NCI-H526 (cell line): ENCODE measurements at regions not wholly inside any gene's neighbourhood (a gene's known extent, or its start where the extent isn't known, plus 50 kb on each side); places are given as distances from the start of the nearest gene placed in this dataset.
"Not testable (repeated sequence)": the region's sequence is repeated elsewhere in the genome, so short reads cannot be mapped to it uniquely, and the experiment has no call there.

Experiments
- DNase-seq, 2 experiments: peaks; one replicate each; lab custom pipeline; 2025; lab: John Stamatoyannopoulos, UW

DNA sequence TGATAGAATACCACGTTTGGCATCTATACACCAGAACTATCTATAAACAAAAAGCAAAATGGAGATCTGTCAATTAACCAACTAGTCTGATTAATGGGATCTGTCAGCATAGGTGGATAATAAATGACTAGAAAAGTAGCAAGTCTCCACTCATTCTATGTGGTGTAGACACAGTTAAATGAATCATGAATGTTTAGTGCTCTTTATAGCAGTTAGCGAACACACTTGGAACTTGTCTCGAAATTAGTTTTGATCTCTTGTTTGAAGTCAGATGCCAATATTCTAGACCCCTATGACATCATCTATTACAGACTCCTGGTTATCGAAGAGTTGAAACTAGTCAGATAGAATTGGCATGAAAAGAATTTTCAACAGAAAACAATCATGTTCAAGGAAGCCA lies 259.7 kb downstream of the AHR start:
- no peak for DNase-seq

DNA sequence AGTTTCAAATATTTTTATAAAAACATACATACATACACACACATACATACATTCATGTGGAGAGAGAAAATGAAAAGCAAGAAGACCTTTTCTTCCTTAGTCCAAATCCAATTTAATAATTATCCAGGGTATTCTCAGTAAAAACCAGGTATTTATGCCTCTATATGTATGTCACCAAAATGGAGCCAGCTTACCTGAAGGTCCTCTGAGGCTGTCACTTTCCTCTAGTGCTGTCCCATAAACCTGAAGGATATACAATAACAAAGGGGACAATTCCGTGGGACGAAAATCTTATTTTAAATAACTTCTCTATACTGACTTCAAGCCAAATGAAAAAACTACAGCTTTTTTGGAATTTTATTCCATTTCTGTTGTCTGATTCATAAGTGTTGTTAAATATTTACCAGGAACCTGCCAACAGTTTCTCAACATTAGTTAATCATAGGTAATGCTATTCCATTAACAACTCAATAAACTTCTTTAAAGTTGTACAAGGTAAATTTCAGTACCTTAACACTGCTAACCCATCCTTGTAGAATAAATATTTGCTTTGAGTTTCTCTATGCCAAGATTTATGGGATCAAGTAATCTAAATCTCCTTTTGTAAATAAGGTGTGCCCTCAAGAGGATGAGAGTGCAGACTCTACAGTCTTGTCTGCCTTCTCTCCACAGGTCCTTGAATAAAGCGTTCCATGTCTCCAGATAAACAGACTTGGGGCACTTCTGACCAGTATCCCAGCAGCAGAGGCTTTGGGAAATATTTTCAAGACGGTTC lies 260.3 kb downstream of the AHR start:
- DNase-seq = no peak

DNA sequence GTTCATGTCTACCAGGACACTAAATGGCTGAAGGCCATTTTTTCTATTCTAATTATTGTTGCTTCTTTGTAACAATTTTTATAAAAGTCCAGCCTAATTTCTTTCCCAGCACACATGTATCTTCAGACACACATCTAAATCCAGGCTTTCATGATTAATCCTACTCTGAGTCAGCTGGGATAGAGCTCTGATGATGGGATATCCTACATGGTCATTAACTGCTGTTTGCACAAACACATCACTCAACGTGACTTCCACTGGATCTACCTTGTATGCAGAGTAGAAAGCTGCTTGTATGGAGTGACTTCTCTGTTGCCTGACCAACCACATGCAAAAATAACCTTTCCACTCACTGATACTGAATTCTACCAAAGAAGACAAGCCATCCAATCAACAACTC lies 260.9 kb downstream of the AHR start:
- DNase-seq = no peak

DNA sequence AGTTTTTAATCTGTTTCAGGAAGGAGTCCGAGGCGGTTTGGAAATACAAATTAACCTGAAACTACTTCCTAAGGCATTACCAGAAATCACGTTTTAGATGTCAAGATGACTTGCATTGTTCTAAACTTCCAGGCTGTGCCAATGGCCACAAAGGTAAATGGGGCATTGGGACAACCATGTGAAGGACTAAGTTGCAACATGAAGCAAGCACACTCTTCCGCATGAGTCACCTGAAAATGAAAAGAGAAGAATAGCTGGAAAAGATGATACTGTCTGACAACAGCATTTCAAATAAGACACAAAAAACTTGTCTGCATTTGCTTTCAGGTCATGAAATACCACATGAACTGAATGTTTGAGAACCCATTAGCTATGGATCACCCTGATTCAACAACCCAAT lies 262.1 kb downstream of the AHR start:
- no peak for DNase-seq

- DNase-seq = no peak
Observed at GRCh38 chr7:17560966-17561365, 262.5 kb downstream of the AHR start.

DNA sequence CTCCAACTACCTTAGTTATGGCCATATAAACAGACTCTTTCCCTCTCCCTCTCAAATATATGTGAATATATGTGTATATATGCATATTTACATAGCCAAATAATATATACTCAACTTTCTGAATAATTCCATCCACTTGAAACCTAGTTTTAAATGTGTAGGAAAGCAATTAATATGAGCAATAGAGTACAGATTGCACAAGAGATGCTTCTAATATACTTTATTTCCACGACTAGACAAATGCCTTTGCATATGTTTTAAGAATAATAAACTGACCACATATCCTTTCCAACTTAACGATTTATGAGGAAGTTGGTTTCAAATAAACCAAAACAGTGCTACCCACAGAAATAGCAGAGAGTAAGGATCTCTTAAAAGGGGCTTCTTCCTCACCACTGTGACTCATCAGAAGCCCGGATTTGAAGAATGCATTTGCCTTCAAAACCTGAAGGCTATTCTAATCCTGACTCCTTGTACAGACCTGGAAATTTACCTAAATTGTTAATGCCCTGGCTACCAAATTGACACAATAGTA lies 266.3 kb downstream of the AHR start:
- no peak for DNase-seq

DNA sequence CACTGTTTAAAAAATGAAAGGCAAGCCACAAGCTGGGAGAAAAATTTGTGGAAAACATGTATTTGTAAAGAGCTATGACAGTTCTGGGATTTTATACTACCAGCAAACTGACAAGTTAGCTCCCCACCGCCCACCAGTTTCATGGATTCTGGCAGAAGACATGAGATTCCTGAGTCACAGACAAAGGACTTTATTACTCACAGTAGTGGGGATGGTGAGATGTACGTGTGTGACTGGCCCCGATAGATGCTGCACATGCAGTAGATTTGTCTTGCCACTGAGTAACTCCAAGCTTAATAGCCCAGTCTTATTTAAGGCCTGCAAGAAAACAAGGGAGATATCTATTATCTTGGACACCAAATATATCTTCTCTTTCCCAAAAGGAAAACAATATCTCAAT lies 281.7 kb downstream of the AHR start:
- no peak for DNase-seq

DNA sequence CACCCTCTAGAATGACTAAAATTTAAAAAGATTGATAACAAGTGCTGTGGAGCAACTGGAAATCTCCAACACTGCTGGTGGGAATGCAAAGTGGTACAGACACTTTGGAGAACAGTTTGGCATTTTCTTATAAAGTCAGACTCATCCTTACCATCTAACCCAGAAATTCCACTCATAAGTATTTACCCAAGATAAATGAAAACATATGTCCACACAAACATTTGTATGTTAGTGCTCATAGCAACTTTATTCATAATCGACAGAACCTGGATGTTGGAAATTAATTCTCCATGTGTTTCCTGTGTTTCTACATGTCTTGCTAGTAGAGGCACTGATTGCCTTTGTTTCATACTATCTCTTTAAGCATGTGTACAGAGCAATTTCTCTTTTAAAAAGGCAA lies 282.4 kb downstream of the AHR start:
- DNase-seq = no peak

DNA sequence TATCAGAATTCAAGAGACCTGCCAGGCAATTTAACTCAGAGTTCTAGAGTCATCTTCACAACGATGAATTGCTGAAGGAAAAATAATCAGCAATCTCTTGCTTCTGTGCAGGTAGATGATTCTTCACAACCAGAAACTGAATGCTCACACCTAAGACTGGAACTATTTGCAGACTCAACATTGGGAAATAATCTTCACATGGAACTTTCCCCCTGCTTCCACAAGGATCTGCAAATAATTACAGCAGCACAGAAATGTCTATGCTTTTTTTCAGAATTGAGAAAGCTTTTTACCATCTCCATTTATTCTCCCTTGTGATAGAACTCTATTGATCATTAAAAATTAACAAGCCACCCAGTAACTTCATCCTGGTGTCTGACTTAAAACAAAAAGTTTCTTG lies 282.8 kb downstream of the AHR start:
- no peak for DNase-seq

DNA sequence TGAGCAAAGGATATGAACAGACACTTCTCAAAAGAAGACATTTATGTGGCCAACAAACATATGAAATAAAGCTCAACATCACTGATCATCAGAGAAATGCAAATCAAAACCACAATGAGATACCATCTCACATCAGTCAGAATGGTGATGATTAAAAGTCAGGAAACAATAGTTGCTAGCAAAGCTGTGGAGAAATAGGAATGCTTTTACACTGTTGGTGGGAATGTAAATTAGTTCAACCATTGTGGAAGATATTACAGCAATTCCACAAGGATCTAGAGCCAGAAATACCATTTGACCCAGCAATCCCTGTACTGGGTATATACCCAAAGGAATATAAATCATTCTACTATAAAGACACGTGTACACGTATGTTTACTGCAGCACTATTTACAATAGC lies 284.2 kb downstream of the AHR start:
- DNase-seq = not testable (repeated sequence)

DNA sequence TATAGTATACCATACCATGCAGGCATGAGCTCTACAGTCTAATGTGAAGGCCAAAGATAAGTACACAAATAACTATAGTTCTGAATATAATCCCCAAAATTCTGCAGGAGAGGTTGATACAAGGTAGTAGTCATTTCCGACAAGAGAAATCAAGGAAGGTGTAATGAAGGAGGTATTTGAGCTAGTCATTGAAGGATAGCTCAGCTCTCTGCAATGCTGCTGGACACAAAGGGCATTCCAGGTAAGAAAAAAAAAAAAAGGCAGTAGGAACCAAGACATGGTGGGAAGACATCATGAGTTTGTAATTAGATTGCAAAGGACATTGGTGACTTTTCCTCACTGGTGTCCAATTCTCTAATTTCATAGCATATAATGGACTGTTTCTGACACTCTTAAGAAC lies 285.3 kb downstream of the AHR start:
- no peak for DNase-seq

GRCh38 chr7:17584822-17585221 lies 286.4 kb downstream of the AHR start:
- no peak for DNase-seq

- DNase-seq = no peak
Observed at GRCh38 chr7:17586711-17587110, 288.3 kb downstream of the AHR start.

GRCh38 chr7:17588730-17589129 lies 290.3 kb downstream of the AHR start:
- DNase-seq = no peak

DNA sequence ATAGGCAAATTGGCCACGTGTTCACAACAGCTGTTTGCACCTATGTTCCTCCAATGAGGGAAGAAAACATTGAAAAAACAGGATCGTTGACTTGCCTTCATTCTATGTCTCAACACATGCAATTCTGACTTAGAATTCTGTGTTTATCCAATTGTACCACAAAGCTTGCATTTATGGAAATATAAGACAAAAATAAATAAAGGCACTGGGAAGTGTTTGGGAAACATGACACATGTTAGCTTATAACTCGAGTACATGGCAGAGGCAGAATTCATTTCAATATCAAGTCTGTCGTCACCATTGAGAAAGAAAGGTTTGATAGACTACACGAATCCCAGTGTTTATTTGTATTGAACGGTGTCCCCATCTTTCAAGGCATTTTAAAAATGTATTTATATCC lies 291.2 kb downstream of the AHR start:
- no peak for DNase-seq

GRCh38 chr7:17590221-17590620 lies 291.8 kb downstream of the AHR start:
- DNase-seq = no peak

- DNase-seq = no peak
Observed at GRCh38 chr7:17593819-17594419, 295.5 kb downstream of the AHR start.

DNA sequence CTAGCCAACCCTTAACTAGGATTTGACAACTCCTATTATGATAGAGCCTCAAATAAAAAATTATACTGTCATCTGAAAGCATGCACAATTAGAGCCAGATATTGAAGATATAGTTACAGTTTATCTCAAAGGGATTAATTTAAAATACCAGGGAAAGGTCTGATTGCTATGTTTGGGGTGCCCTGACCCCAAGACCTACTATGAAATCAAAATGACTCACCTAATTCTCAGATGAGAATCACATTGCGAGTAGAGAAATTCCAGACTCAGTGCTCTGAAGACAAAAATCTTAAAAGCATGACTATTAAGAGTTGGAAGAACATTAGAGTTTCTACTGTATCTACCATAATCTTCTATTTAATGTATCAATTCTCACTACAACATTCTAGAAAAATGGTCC lies 297.1 kb downstream of the AHR start:
- DNase-seq = no peak

GRCh38 chr7:17598305-17598704 lies 299.9 kb downstream of the AHR start:
- DNase-seq = no peak

- DNase-seq = no peak
Observed at GRCh38 chr7:17598846-17599245, 300.4 kb downstream of the AHR start.

DNA sequence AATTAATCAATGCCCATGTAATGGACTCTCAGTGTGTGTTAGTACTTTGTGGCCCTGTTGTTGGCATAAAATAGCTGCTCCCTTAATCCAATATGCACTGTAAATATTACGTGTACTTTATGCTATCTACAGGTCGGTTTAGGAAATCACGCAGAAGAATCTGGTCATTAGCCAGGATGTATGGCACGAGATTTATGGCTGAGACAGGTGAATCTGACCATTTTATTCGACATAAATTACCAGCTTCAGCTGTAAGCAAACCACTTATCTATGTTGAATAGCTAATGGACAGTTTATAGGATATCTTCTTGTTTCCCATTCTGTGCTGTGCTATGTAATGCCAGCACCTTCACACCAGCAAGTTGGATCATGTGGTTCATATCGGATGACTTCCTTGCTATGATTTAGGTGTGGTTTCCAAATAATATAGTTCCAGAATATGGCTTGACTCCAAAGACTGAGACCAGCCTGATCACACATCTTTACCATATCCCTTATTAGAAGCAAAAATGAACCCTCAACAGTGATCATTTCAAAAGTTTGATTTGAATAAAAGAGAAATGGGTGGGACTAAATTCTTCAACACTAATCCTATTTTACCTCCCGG lies 301.4 kb downstream of the AHR start:
- DNase-seq = no peak

DNA sequence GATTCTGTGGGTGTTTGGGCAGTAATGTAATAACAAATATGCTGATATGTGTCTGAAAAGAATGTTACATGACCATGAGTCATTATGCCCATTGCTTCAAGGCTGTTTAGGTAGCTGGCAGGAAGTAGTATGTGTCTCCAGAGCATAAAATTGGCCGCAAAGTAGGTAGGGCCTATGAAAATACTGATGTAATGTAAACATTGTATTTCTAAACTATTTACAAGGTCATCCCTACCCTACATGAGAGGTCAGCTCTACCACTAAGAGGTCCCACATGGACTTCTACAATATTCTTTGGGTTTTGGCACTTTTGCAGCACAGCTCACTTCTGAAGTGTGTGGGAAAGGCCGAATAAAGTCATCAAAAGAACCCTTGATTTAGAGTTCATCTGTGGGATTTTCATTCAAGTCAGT lies 301.9 kb downstream of the AHR start:
- no peak for DNase-seq

GRCh38 chr7:17601921-17602320 lies 303.5 kb downstream of the AHR start:
- DNase-seq = no peak
